SK-N-MC (cell line): ENCODE measurements at regions not wholly inside any gene's neighbourhood (a gene's known extent, or its start where the extent isn't known, plus 50 kb on each side); places are given as distances from the start of the nearest gene placed in this dataset.

Experiments
- EZH2 ChIP-seq: fragments of 200-600 bp; sonication (generic); IDR thresholded peaks from one replicate; pipeline ENCODE4 v1.6.1; 2017; ENCODE audit warnings: antibody characterized with exemption
- POLR2AphosphoS5 ChIP-seq: IDR thresholded peaks from 2 replicates; pipeline ENCODE4 v1.6.1; 2012; ENCODE audit warnings: mild to moderate bottlenecking, low read depth, low read length, borderline replicate concordance

DNA sequence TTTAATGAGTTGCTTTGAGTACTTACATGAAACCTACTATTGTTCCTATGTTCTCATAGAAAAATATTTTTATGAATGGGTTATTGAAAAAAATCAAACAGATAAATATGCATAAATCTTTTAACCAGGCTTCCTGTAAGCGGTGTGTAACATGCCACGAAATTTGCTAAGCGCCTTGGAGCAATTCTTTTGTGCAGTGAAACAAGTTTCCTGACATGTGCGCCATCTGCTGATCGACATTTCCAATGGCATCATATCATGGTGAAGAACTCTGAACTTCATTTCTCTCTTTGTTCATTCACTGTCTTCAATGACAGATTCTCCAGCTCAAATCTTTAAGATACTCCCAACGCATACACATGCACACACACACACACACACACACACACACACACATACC is 145.6 kb upstream of the NAV3 start:
- peak; percentile 10; the same call in 1 of the 2 replicates for TF ChIP-seq POLR2AphosphoS5
- no peak for TF ChIP-seq EZH2
